Tibial artery (tissue), 4 donors: ENCODE measurements at regions not wholly inside any gene's neighbourhood (a gene's known extent, or its start where the extent isn't known, plus 50 kb on each side); places are given as distances from the start of the nearest gene placed in this dataset.
"Not testable (repeated sequence)": the region's sequence is repeated elsewhere in the genome, so short reads cannot be mapped to it uniquely, and the experiment has no call there.

Source experiments
- DNase-seq, 2 donors: peaks; one replicate each; pipeline ENCODE4 v3.0.0-alpha.2; 2019
- H3K27ac ChIP-seq, 2 donors: fragments of 200-600 bp; sonication (generic) in 1 of 2; 1 replicate in 1 of 2; 2 replicates in 1 of 2; pipeline ENCODE4 v1.5.1; 2018 to 2019; ENCODE audit warnings: mild to moderate bottlenecking in 1 of 2
- H3K27me3 ChIP-seq, 2 donors: fragments of 200-600 bp; sonication (generic) in 1 of 2; one replicate each; pipeline versions ENCODE4 v1.5.1 to v1.6.0; 2016 to 2019
- H3K36me3 ChIP-seq, 3 donors: fragments of 200-600 bp; sonication (generic) in 2 of 3; one replicate each; pipeline ENCODE4 v1.5.1; 2016 to 2019; ENCODE audit warnings: mild to moderate bottlenecking in 2 of 3
- H3K4me1 ChIP-seq, 4 donors: fragments of 200-600 bp; sonication (generic) in 2 of 4; 1 replicate in 3 of 4; 2 replicates in 1 of 4; pipeline ENCODE4 v1.5.1; 2016 to 2019
- H3K4me3 ChIP-seq, 2 donors: fragments of 200-600 bp; sonication (generic) in 1 of 2; 1 replicate in 1 of 2; 2 replicates in 1 of 2; pipeline ENCODE4 v1.5.1; 2018 to 2019; ENCODE audit warnings: mild to moderate bottlenecking in 2 of 2
- H3K9me3 ChIP-seq, 3 donors: fragments of 200-600 bp; sonication (generic) in 1 of 3; one replicate each; pipeline ENCODE4 v1.5.1; 2016 to 2019
- intact Hi-C: fragments of 100-400 bp; cut with DNase I; formaldehyde crosslinking; loops from one replicate; pipeline ENCODE4 v1.15.0; 2023; ENCODE audit warnings: low total_unique reads
- TF ChIP-seq, protein P1 (sequence below), 2 experiments: fragments of 200-600 bp in 1 of 2; fragments of 450-650 bp in 1 of 2; IDR thresholded peaks; one replicate each; pipeline ENCODE4 v1.5.1; 2017 to 2019; ENCODE audit warnings: antibody characterized with exemption in 2 of 2, mild to moderate bottlenecking in 1 of 2, moderate library complexity in 1 of 2

DNA sequence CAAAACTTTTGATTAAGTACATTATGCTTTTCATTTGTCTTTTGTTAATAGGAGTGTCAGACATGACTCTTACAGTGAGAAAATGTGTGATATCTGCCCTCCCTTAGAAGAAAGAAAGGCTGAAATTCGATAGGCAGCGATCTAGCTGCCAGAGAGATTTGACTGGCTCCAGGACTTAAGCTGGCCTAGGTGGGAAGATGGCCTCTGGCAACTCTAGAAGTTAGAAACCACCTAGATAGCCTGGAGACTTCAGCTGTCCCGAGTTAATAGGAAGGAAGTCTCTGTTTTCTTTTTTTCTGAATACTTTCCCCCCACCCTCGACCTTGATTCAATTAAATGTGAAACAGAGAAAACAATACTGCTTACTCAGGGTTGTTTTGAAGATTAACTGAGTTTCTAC, 1194.7 kb upstream of the CRIM1 start:
- TF ChIP-seq, protein P1, sequence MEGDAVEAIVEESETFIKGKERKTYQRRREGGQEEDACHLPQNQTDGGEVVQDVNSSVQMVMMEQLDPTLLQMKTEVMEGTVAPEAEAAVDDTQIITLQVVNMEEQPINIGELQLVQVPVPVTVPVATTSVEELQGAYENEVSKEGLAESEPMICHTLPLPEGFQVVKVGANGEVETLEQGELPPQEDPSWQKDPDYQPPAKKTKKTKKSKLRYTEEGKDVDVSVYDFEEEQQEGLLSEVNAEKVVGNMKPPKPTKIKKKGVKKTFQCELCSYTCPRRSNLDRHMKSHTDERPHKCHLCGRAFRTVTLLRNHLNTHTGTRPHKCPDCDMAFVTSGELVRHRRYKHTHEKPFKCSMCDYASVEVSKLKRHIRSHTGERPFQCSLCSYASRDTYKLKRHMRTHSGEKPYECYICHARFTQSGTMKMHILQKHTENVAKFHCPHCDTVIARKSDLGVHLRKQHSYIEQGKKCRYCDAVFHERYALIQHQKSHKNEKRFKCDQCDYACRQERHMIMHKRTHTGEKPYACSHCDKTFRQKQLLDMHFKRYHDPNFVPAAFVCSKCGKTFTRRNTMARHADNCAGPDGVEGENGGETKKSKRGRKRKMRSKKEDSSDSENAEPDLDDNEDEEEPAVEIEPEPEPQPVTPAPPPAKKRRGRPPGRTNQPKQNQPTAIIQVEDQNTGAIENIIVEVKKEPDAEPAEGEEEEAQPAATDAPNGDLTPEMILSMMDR (IDR thresholded peaks at IDR 0.05): no peak
- Histone ChIP-seq H3K27ac (no peak overlapping the region), H3K36me3 (no peaks in the 10 kb centered on the region), H3K27me3 (no peaks in the 10 kb centered on the region), H3K4me1 (no peaks in the 10 kb centered on the region), H3K4me3 (no peak overlapping the region), H3K9me3 (no peaks in the 10 kb centered on the region)
- intact Hi-C loops: no loop called here
- DNase-seq: no peak

DNA sequence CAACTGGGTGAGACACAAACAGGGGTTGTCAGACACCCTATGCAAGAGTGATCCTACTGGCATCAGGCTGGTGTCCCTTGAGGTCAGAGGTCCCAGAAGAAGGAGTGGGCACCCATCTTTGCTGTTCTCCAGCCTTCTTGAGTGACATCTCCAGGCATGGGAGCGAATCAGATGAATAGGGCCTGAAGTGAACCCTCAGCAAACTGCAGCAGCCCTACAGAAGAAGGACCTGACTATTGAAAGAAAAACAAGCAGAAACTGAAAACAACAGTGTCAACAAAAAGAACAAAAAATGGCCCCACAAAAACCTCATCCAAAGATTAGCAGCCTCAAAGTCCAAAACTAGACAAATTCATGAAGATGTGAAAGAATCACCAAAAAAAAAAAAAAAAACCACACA, 1229.7 kb upstream of the CRIM1 start:
- Histone ChIP-seq H3K36me3 (no peaks in the 10 kb centered on the region), H3K4me3 (no peak overlapping the region), H3K27ac (no peak overlapping the region), H3K9me3 (no peaks in the 10 kb centered on the region), H3K4me1 (no peaks in the 10 kb centered on the region), H3K27me3 (no peaks in the 10 kb centered on the region)
- TF ChIP-seq, protein P1 (IDR thresholded peaks at IDR 0.05): no peak
- intact Hi-C loops: no loop called here
- DNase-seq: no peak

DNA sequence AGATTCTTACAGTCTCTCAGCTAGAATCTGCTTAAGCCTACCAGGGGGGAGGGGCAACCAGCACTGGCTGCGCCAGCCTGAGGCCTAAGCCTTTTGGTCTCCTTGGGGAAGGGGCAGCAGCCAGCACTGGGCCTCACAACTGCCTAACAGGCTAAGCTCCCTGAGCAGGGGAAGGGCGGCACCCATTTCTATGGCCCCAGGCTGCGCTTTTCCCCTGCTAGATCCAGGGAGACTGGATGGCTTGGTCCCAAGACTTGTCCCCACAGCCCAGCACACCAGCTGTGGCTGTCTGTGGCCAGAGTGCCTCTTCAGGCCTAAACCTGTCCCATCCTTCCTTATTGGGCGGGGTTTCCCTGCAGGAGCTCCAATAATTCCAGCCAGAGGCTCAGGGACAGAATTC, 1230.3 kb upstream of the CRIM1 start:
- no peaks in the 10 kb centered on the region for H3K36me3 ChIP-seq
- no peak overlapping the region for H3K27ac ChIP-seq
- no peak overlapping the region for H3K4me3 ChIP-seq
- TF ChIP-seq, protein P1 (IDR thresholded peaks at IDR 0.05): no peak
- intact Hi-C loops: no loop called here
- H3K4me1 ChIP-seq: no peaks in the 10 kb centered on the region
- no peak for DNase-seq
- H3K27me3 ChIP-seq: no peaks in the 10 kb centered on the region
- H3K9me3 ChIP-seq: no peaks in the 10 kb centered on the region

DNA sequence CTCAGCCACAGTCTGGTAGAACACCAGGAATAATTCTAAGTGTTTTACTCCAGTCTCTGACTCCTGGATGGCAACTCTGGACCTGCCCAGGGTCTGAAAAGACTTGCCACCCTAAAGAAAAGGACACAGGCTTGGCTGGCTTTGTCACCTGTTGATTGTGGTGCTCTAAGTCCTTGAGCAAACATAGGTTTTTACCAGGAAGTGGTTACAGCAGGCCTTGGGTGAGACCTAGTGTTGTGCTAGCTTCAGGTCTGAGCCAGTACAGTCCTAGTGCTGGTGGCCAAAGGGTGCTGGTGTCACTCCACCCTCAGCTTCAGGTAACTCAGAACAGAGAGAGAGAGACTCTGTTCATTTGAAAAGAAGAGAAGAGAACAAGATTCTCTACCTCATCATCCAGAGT, 1239.4 kb upstream of the CRIM1 start:
- H3K36me3 ChIP-seq: no peaks in the 10 kb centered on the region
- DNase-seq: no peak
- no peak overlapping the region for H3K27ac ChIP-seq
- intact Hi-C loops: no loop called here
- H3K4me1 ChIP-seq: no peaks in the 10 kb centered on the region
- H3K9me3 ChIP-seq: peaks cover 0 to 4% (median 0%) of the 10 kb centered on the region in 3 donors
- H3K4me3 ChIP-seq: no peak overlapping the region
- H3K27me3 ChIP-seq: no peaks in the 10 kb centered on the region
- TF ChIP-seq, protein P1 (IDR thresholded peaks at IDR 0.05): no peak

DNA sequence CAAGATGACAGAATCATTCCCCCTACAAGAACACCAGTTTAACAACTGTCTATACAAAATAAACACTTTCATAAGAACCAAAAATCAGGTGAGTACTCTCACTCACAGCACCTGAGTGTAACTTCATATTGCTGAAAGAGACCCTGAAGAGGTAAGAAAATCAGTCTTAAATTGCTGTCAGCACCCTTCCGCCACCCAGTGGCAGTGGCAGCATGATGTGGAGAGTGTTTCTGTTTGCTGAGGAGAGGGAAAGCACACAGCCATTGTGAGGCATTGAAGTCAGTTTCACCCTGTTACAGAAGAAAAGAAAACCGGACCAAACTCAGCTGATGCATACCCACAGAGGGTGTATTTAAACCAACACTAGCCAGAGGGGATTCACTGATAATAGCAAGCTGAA, 1240.8 kb upstream of the CRIM1 start:
- TF ChIP-seq, protein P1 (IDR thresholded peaks at IDR 0.05): no peak
- H3K9me3 ChIP-seq: peaks cover 0 to 4% (median 0%) of the 10 kb centered on the region in 3 donors
- intact Hi-C loops: no loop called here
- H3K4me3 ChIP-seq: no peak overlapping the region
- no peak overlapping the region for H3K27ac ChIP-seq
- H3K36me3 ChIP-seq: no peaks in the 10 kb centered on the region
- H3K4me1 ChIP-seq: no peaks in the 10 kb centered on the region
- no peak for DNase-seq
- H3K27me3 ChIP-seq: no peaks in the 10 kb centered on the region

DNA sequence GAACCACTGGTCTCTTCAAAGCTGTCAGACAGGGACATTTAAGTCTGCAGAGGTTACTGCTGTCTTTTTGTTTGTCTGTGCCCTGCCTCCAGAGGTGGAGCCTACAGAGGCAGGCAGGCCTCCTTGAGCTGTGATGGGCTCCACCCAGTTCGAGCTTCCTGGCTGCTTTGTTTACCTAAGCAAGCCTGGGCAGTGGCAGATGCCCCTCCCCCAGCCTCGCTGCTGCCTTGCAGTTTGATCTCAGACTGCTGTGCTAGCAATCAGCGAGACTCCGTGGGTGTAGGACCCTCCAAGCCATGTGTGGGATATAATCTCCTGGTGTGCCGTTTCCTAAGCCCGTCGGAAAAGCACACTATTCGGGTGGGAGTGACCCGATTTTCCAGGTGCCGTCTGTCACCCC, 1243.2 kb upstream of the CRIM1 start:
- H3K36me3 ChIP-seq, H3K27ac ChIP-seq, H3K27me3 ChIP-seq, H3K4me3 ChIP-seq, DNase-seq, H3K9me3 ChIP-seq, intact Hi-C loops, H3K4me1 ChIP-seq: not testable (repeated sequence)
